Activated B cell treated with CpG ODN at 0.5 μM for 24 hours (primary cell): ENCODE measurements at regions not wholly inside any gene's neighbourhood (a gene's known extent, or its start where the extent isn't known, plus 50 kb on each side); places are given as distances from the start of the nearest gene placed in this dataset.

Source experiments
- ATAC-seq: fragments of 200-7000 bp; cut with Tn5 transposase; one replicate; pipeline ENCODE4 v1.10.0; 2021; ENCODE audit warnings: low read depth, mild to moderate bottlenecking, moderate library complexity
- CTCF ChIA-PET: fragments of 350-600 bp; sonication (Branson Sonifier 250); formaldehyde crosslinking; loops from one replicate; lab custom pipeline; 2021; ENCODE audit warnings: antibody characterized with exemption; lab: Charles Lee
- POLR2A ChIA-PET: fragments of 350-600 bp; sonication (Branson Sonifier 250); formaldehyde crosslinking; loops from one replicate; lab custom pipeline; 2021; ENCODE audit warnings: antibody characterized with exemption; lab: Charles Lee
- DNase-seq: peaks from one replicate; pipeline ENCODE4 v3.0.0; 2022
- H3K27ac Mint-ChIP-seq: one replicate; pipeline ENCODE4 v1.8.0; 2020; ENCODE audit warnings: mixed read lengths
- H3K27me3 Mint-ChIP-seq: one replicate; pipeline ENCODE4 v1.8.0; 2021; ENCODE audit warnings: mixed read lengths
- H3K36me3 Mint-ChIP-seq: one replicate; pipeline ENCODE4 v1.8.0; 2021; ENCODE audit warnings: low read depth, mixed read lengths
- H3K4me1 Mint-ChIP-seq: one replicate; pipeline ENCODE4 v1.8.0; 2021; ENCODE audit warnings: mixed read lengths
- H3K4me3 Mint-ChIP-seq: one replicate; pipeline ENCODE4 v1.8.0; 2020; ENCODE audit warnings: mild to moderate bottlenecking, mixed read lengths
- H3K9me3 Mint-ChIP-seq: one replicate; pipeline ENCODE4 v1.8.0; 2020; ENCODE audit warnings: mixed read lengths
- intact Hi-C: fragments of 100-400 bp; cut with micrococcal nuclease; formaldehyde crosslinking; loops from one replicate; pipeline ENCODE4 v1.15.1; 2024
- TF ChIP-seq, protein P1 (sequence below): fragments of 200-600 bp; IDR thresholded peaks from one replicate; pipeline ENCODE4 v1.8.0; 2022; ENCODE audit warnings: antibody characterized with exemption, mild to moderate bottlenecking

GRCh38 chr5:148952097-148952867 lies 110.6 kb downstream of the SH3TC2 start:
- CTCF ChIA-PET: interaction anchor here (0.9 to 15.8 kb wide), 2 partner anchors 132 to 216 kb away, joined by 3 to 548 read pairs; no protein-coding TSS in a partner anchor
- no peak for ATAC-seq
- POLR2A ChIA-PET: no interaction called here
- H3K4me1 Mint-ChIP-seq: no peaks in the 10 kb centered on the region
- intact Hi-C loops: no loop called here
- TF ChIP-seq, protein P1, sequence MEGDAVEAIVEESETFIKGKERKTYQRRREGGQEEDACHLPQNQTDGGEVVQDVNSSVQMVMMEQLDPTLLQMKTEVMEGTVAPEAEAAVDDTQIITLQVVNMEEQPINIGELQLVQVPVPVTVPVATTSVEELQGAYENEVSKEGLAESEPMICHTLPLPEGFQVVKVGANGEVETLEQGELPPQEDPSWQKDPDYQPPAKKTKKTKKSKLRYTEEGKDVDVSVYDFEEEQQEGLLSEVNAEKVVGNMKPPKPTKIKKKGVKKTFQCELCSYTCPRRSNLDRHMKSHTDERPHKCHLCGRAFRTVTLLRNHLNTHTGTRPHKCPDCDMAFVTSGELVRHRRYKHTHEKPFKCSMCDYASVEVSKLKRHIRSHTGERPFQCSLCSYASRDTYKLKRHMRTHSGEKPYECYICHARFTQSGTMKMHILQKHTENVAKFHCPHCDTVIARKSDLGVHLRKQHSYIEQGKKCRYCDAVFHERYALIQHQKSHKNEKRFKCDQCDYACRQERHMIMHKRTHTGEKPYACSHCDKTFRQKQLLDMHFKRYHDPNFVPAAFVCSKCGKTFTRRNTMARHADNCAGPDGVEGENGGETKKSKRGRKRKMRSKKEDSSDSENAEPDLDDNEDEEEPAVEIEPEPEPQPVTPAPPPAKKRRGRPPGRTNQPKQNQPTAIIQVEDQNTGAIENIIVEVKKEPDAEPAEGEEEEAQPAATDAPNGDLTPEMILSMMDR: no peak
- no peak for DNase-seq
- H3K27ac Mint-ChIP-seq: no peak overlapping the region
- H3K36me3 Mint-ChIP-seq: no peaks in the 10 kb centered on the region
- H3K9me3 Mint-ChIP-seq: no peaks in the 10 kb centered on the region
- peaks cover 2% of the 10 kb centered on the region for H3K27me3 Mint-ChIP-seq
- H3K4me3 Mint-ChIP-seq: no peak overlapping the region

DNA sequence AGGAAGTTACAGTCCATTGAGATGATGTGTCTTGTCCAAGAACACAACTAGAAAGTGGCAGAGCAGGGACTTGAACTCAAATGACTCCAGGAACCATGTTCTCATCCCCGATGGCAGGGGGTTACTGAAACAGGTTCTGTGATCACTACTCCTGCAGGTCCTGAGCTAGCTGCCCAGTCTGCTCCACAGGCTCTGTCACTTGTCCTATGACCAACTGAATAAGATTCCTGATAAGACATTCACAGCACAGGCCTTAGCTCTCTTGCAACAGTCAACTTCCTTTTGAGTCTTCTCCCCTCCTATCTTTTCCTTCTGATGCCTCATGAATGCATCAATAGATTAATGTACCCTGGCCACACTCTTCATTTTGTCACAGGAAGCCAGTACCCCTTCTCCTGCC lies 109.2 kb downstream of the SH3TC2 start:
- DNase-seq (no peak), ATAC-seq (no peak)
- no peak overlapping the region for H3K27ac Mint-ChIP-seq
- CTCF ChIA-PET: interaction anchor here (15.8 kb wide), 1 partner anchor 218 kb away, joined by 548 read pairs; no protein-coding TSS in a partner anchor
- POLR2A ChIA-PET: no interaction called here
- peaks cover 2% of the 10 kb centered on the region for H3K27me3 Mint-ChIP-seq
- TF ChIP-seq, protein P1: no peak
- H3K36me3 Mint-ChIP-seq: no peaks in the 10 kb centered on the region
- intact Hi-C loops: no loop called here
- no peaks in the 10 kb centered on the region for H3K4me1 Mint-ChIP-seq
- H3K4me3 Mint-ChIP-seq: no peak overlapping the region
- no peaks in the 10 kb centered on the region for H3K9me3 Mint-ChIP-seq
